HepG2 (cell line): ENCODE measurements at regions not wholly inside any gene's neighbourhood (a gene's known extent, or its start where the extent isn't known, plus 50 kb on each side); places are given as distances from the start of the nearest gene placed in this dataset.

Experiments used
- ATAC-seq: fragments of 200-7000 bp; cut with Tn5 transposase; 3 replicates; pipeline ENCODE4 v1.9.1; 2020; ENCODE audit warnings: mild to moderate bottlenecking, moderate library complexity
- BruUV-seq: library from RNA; stranded (reverse); fragments of 400-500 nt; replicated peaks from 2 replicates; lab custom pipeline; 2021; lab: Mats Ljungman, UMichigan
- CTCF ChIA-PET: fragments of 300-600 bp; formaldehyde crosslinking; extraction: SDS; loops from one replicate; lab custom pipeline; 2021; ENCODE audit warnings: low total read pairs, inconsistent platforms, low intra/inter-chr PET ratio; lab: Yijun Ruan, JAX
- POLR2A ChIA-PET: fragments of 350-600 bp; sonication (Branson Sonifier 250); formaldehyde crosslinking; loops from one replicate; lab custom pipeline; 2020; ENCODE audit warnings: antibody characterized with exemption, inconsistent platforms; lab: Yijun Ruan, JAX
- DNase-seq: peaks from one replicate; pipeline ENCODE4 v3.0.0-alpha.2; 2015; ENCODE audit warnings: low spot score
- FAIRE-seq: peaks from 3 replicates; lab custom pipeline; 2011; peaks lifted over from hg19 to GRCh38; lab: Jason Lieb, UNC
- H2AFZ ChIP-seq: one replicate; pipeline ENCODE4 v1.6.1; 2011; ENCODE audit warnings: low read length, inconsistent platforms
- H3K27ac ChIP-seq: fragments of 300-600 bp; 3 replicates; pipeline ENCODE4 v1.8.0; 2011; ENCODE audit warnings: mixed run types, mild to moderate bottlenecking, mixed read lengths, low read length, inconsistent platforms; ENCODE audit not compliant: insufficient read depth; ENCODE audit errors: extremely low read length
- H3K27me3 ChIP-seq, 2 experiments: fragments of 200-600 bp in 1 of 2; 2 replicates in 1 of 2; 3 replicates in 1 of 2; pipeline versions ENCODE4 v1.6.0 to v1.8.0; 2011; ENCODE audit warnings: low read length in 2 of 2, mild to moderate bottlenecking in 2 of 2, moderate library complexity in 2 of 2, inconsistent platforms in 1 of 2; ENCODE audit not compliant: insufficient read depth in 2 of 2, control insufficient read depth in 1 of 2
- H3K36me3 ChIP-seq, 2 experiments: fragments of 200-600 bp in 1 of 2; replicated peaks in 1 of 2; 2 replicates in 1 of 2; 3 replicates in 1 of 2; pipeline versions ENCODE4 v1.5.1 to v1.8.0; 2011; ENCODE audit warnings: low read length in 2 of 2, inconsistent platforms in 1 of 2; ENCODE audit not compliant: insufficient read depth in 2 of 2, control insufficient read depth in 1 of 2
- H3K4me1 ChIP-seq: 2 replicates; pipeline ENCODE4 v1.5.1; 2012; ENCODE audit warnings: low read length, inconsistent platforms; ENCODE audit not compliant: insufficient read depth
- H3K4me2 ChIP-seq: 2 replicates; pipeline ENCODE4 v1.6.0; 2011; ENCODE audit warnings: low read depth, low read length, inconsistent platforms
- H3K4me3 ChIP-seq, 3 experiments: fragments of 200-600 bp in 1 of 3; sonication (generic), shearing (Covaris generic) in 1 of 3; replicated peaks in 1 of 3; 2 replicates each; pipeline ENCODE4 v1.5.1; 2011 to 2016; ENCODE audit warnings: low read length in 3 of 3, inconsistent platforms in 2 of 3, low read depth in 2 of 3, mild to moderate bottlenecking in 2 of 3, control low read depth in 1 of 3, mixed read lengths in 1 of 3; ENCODE audit not compliant: insufficient read depth in 1 of 3
- H3K79me2 ChIP-seq: one replicate; pipeline ENCODE4 v1.6.1; 2011; ENCODE audit warnings: low read length, inconsistent platforms; ENCODE audit not compliant: insufficient read depth
- H3K9ac ChIP-seq: 2 replicates; pipeline ENCODE4 v1.6.0; 2011; ENCODE audit warnings: mild to moderate bottlenecking, low read depth, low read length, inconsistent platforms; ENCODE audit not compliant: insufficient read depth
- H3K9me3 ChIP-seq: 2 replicates; pipeline ENCODE4 v1.5.1; 2012; ENCODE audit warnings: mild to moderate bottlenecking, low read length
- H4K20me1 ChIP-seq: 2 replicates; pipeline ENCODE4 v1.6.0; 2011; ENCODE audit warnings: inconsistent platforms, mild to moderate bottlenecking, low read length, moderate library complexity; ENCODE audit not compliant: insufficient read depth
- CREB1 ChIP-seq, 2 experiments: fragments of 450-650 bp in 1 of 2; IDR thresholded peaks; 2 replicates each; pipeline ENCODE4 v1.6.1; 2016 to 2017; ENCODE audit warnings: control low read depth in 1 of 2, mild to moderate bottlenecking in 1 of 2, missing compliant biosample characterization in 1 of 2, missing genetic modification characterization in 1 of 2
- FOXK1 ChIP-seq: sonication (generic); formaldehyde crosslinking; IDR thresholded peaks from 2 replicates; pipeline ENCODE4 v1.4.0; 2020; ENCODE audit warnings: low read depth, missing genetic modification reagents, borderline replicate concordance
- PRPF4 ChIP-seq: fragments of 200-400 bp; formaldehyde crosslinking; IDR thresholded peaks from 2 replicates; pipeline ENCODE4 v1.6.1; 2016; ENCODE audit warnings: low read length, low read depth; ENCODE audit not compliant: poor library complexity, severe bottlenecking
- TAF1 ChIP-seq: sonication (generic); formaldehyde crosslinking; IDR thresholded peaks from 2 replicates; pipeline ENCODE4 v1.4.0; 2020; ENCODE audit warnings: missing genetic modification reagents
- ZNF788 ChIP-seq: sonication (generic); formaldehyde crosslinking; IDR thresholded peaks from 2 replicates; pipeline ENCODE4 v1.5.0; 2020; ENCODE audit warnings: mild to moderate bottlenecking, missing genetic modification reagents, borderline replicate concordance
- ZSCAN31 ChIP-seq: sonication (generic); formaldehyde crosslinking; IDR thresholded peaks from 2 replicates; pipeline ENCODE4 v1.5.0; 2020; ENCODE audit warnings: low read depth, mild to moderate bottlenecking, missing genetic modification reagents
- WGBS: methylation state at CpG from one replicate; pipeline ENCODE4 v1.1.6; 2017; ENCODE audit warnings: low lambda C conversion rate; 5-methylcytosine and 5-hydroxymethylcytosine counted together
- in situ Hi-C: cut with HindIII; loops from 2 replicates; pipeline ENCODE4 v1.10.0; 2017; ENCODE audit warnings: low pct_unique_long_range_greater_than_20kb; ENCODE audit not compliant: extremely low pct_ligation_motif_present
- intact Hi-C: fragments of 100-400 bp; cut with micrococcal nuclease; formaldehyde crosslinking; loops from one replicate; pipeline ENCODE4 v1.10.0; 2022; ENCODE audit not compliant: unreplicated experiment

- TF ChIP-seq FOXK1 (CRISPR knock-in tag): no peak
- TF ChIP-seq PRPF4: no peak
Observed at GRCh38 chr1:67627906-67628305, 57.1 kb upstream of the GADD45A start (continued).

GRCh38 chr1:67629370-67630075, 55.5 kb upstream of the GADD45A start:
- FAIRE-seq (no peak), DNase-seq (no peak), ATAC-seq (no peak)
- no peak overlapping the region for H2AFZ ChIP-seq
- no peak overlapping the region for H3K27ac ChIP-seq
- H3K4me2 ChIP-seq: no peak overlapping the region
- 0 out of 5 replicates have a peak, but pooled peaks cover 0 to 7% of the 10 kb centered on the region in 2 experiments for H3K27me3 ChIP-seq
- ChIA-PET POLR2A (no interaction called here), CTCF (no interaction called here)
- intact Hi-C loops: loop anchor here (5.0 kb wide), 1 partner anchor 52 kb away; no protein-coding TSS in a partner anchor
- no peaks in the 10 kb centered on the region for H3K9me3 ChIP-seq
- no TSS peak for BruUV-seq
- TF ChIP-seq ZSCAN31 (CRISPR knock-in tag): no peak
- TF ChIP-seq, all 625 proteins: peak for 0
- in situ Hi-C loops: no loop called here
- Histone ChIP-seq H3K9ac (no peak overlapping the region), H3K4me3 (no peak overlapping the region), H3K36me3 (no peaks in the 10 kb centered on the region), H3K79me2 (no peaks in the 10 kb centered on the region), H4K20me1 (no peaks in the 10 kb centered on the region), H3K4me1 (peaks cover 28% of the 10 kb centered on the region)
- WGBS: 0% methylated on average over 1 of the region's 1 CpG

GRCh38 chr1:67630438-67631045, 54.5 kb upstream of the GADD45A start:
- in situ Hi-C loops: no loop called here
- Histone ChIP-seq H3K27ac (no peak overlapping the region), H3K36me3 (no peaks in the 10 kb centered on the region), H3K4me3 (no peak overlapping the region), H2AFZ (no peak overlapping the region), H3K9ac (no peak overlapping the region), H3K79me2 (no peaks in the 10 kb centered on the region), H4K20me1 (no peaks in the 10 kb centered on the region), H3K9me3 (no peaks in the 10 kb centered on the region), H3K4me1 (peaks cover 28% of the 10 kb centered on the region), H3K27me3 (0 out of 5 replicates have a peak, but pooled peaks cover 0 to 7% of the 10 kb centered on the region in 2 experiments), H3K4me2 (no peak overlapping the region)
- FAIRE-seq: no peak
- TF ChIP-seq TAF1: no peak
- TF ChIP-seq ZNF788 (CRISPR knock-in tag): no peak
- TF ChIP-seq CREB1 (IDR thresholded peaks at IDR 0.05): 0 out of 2 replicates have a peak, but pooled peaks have one; percentile 25
- TF ChIP-seq CREB1 (CRISPR knock-in tag; IDR thresholded peaks at IDR 0.05): no peak
- POLR2A ChIA-PET: no interaction called here
- CTCF ChIA-PET: no interaction called here
- BruUV-seq: no TSS peak
- WGBS: 38% methylated on average over 2 of the region's 2 CpGs
- intact Hi-C loops: loop anchor here (5.0 kb wide), 1 partner anchor 53 kb away; no protein-coding TSS in a partner anchor
- no peak for ATAC-seq
- DNase-seq: no peak
